ENCODE measurements at regions not wholly inside any gene's neighbourhood (a gene's known extent, or its start where the extent isn't known, plus 50 kb on each side); places are given as distances from the start of the nearest gene placed in this dataset.
"Not testable (repeated sequence)": the region's sequence is repeated elsewhere in the genome, so short reads cannot be mapped to it uniquely, and the experiment has no call there.

GRCh38 chr14:87285506-87285905 is 707.5 kb downstream of the GALC start:
- no peak for DNase-seq

- DNase-seq = no peak
Observed at GRCh38 chr14:87283547-87283946, 709.4 kb downstream of the GALC start.

GRCh38 chr14:87282266-87282665 is 710.7 kb downstream of the GALC start:
- DNase-seq = no peak

GRCh38 chr14:87278415-87278814 is 714.6 kb downstream of the GALC start:
- DNase-seq = no peak

GRCh38 chr14:87271331-87271730 is 721.7 kb downstream of the GALC start:
- no peak for DNase-seq

GRCh38 chr14:87268997-87269396 is 724.0 kb downstream of the GALC start:
- no peak for DNase-seq

GRCh38 chr14:87264796-87265195 is 728.2 kb downstream of the GALC start:
- DNase-seq = no peak

- DNase-seq = no peak
Observed at GRCh38 chr14:87264272-87264785, 728.7 kb downstream of the GALC start.

GRCh38 chr14:87261621-87262020 is 731.4 kb downstream of the GALC start:
- DNase-seq = no peak

- no peak for DNase-seq
Observed at GRCh38 chr14:87260460-87260859, 732.5 kb downstream of the GALC start.

GRCh38 chr14:87257421-87257820 is 735.6 kb downstream of the GALC start:
- DNase-seq = no peak

GRCh38 chr14:87255058-87255457 is 737.9 kb downstream of the GALC start:
- no peak for DNase-seq

GRCh38 chr14:87254331-87254874 is 738.6 kb downstream of the GALC start:
- DNase-seq = no peak

- not testable (repeated sequence) for DNase-seq
Observed at GRCh38 chr14:87253791-87254190, 739.2 kb downstream of the GALC start.

- DNase-seq = no peak
Observed at GRCh38 chr14:87252103-87252502, 740.9 kb downstream of the GALC start.

- no peak for DNase-seq
Observed at GRCh38 chr14:87251011-87251410, 742.0 kb downstream of the GALC start.

- DNase-seq = no peak
Observed at GRCh38 chr14:87241018-87241768, 751.8 kb downstream of the GALC start.

- DNase-seq = not testable (repeated sequence)
Observed at GRCh38 chr14:87240319-87240718, 752.7 kb downstream of the GALC start.

GRCh38 chr14:87233806-87234384 is 759.1 kb downstream of the GALC start:
- DNase-seq = no peak

- no peak for DNase-seq
Observed at GRCh38 chr14:87233266-87233665, 759.7 kb downstream of the GALC start.

- DNase-seq = no peak
Observed at GRCh38 chr14:87231336-87232026, 761.5 kb downstream of the GALC start.

GRCh38 chr14:87230726-87231125 is 762.3 kb downstream of the GALC start:
- no peak for DNase-seq

- DNase-seq = no peak
Observed at GRCh38 chr14:87229131-87229530, 763.9 kb downstream of the GALC start.

- DNase-seq = no peak
Observed at GRCh38 chr14:87217023-87217422, 776.0 kb downstream of the GALC start.

All from 8988T (cell line).